Endothelial cell of umbilical vein (primary cell): ENCODE measurements at regions not wholly inside any gene's neighbourhood (a gene's known extent, or its start where the extent isn't known, plus 50 kb on each side); places are given as distances from the start of the nearest gene placed in this dataset.

ENCODE experiments used
- BruUV-seq: library from RNA; stranded (reverse); fragments of 400-500 nt; replicated peaks from 2 replicates; lab custom pipeline; 2021; lab: Mats Ljungman, UMichigan
- CTCF ChIA-PET: fragments of 300-600, 350-600 bp; sonication (Branson Sonifier 250); formaldehyde crosslinking; loops from one replicate; lab custom pipeline; 2021; ENCODE audit warnings: antibody characterized with exemption, inconsistent platforms; lab: Charles Lee
- POLR2A ChIA-PET: fragments of 300-600, 350-600 bp; sonication (Branson Sonifier 250); formaldehyde crosslinking; loops from one replicate; lab custom pipeline; 2021; ENCODE audit warnings: antibody characterized with exemption, inconsistent platforms; lab: Charles Lee
- DNase-seq: peaks from one replicate; pipeline ENCODE4 v3.0.0-alpha.2; 2011; ENCODE audit warnings: low read depth, low spot score
- FAIRE-seq: peaks from 2 replicates; lab custom pipeline; 2011; peaks lifted over from hg19 to GRCh38; lab: Jason Lieb, UNC
- H2AFZ ChIP-seq: 2 replicates; pipeline ENCODE4 v1.6.0; 2012; ENCODE audit warnings: low read depth, low read length, control low read depth, inconsistent platforms
- H3K27ac ChIP-seq: 2 replicates; pipeline ENCODE4 v1.5.1; 2011; ENCODE audit warnings: low read depth, mild to moderate bottlenecking, control low read depth, low read length, moderate library complexity; ENCODE audit not compliant: insufficient read depth
- H3K27me3 ChIP-seq, 2 experiments: 2 replicates each; pipeline versions ENCODE4 v1.6.0 to v1.6.1; 2011; ENCODE audit warnings: low read length in 2 of 2, mixed read lengths in 1 of 2; ENCODE audit not compliant: control insufficient read depth in 2 of 2, insufficient read depth in 2 of 2
- H3K36me3 ChIP-seq, 2 experiments: 2 replicates in 1 of 2; 3 replicates in 1 of 2; pipeline ENCODE4 v1.5.1; 2011; ENCODE audit warnings: low read length in 2 of 2, mild to moderate bottlenecking in 1 of 2, moderate library complexity in 1 of 2; ENCODE audit not compliant: control insufficient read depth in 2 of 2, insufficient read depth in 2 of 2; ENCODE audit errors: extremely low read depth in 1 of 2
- H3K4me1 ChIP-seq: 3 replicates; pipeline ENCODE4 v1.5.1; 2011; ENCODE audit warnings: mild to moderate bottlenecking, low read length; ENCODE audit not compliant: control insufficient read depth, insufficient read depth; ENCODE audit errors: extremely low read depth
- H3K4me2 ChIP-seq: 2 replicates; pipeline ENCODE4 v1.6.1; 2011; ENCODE audit warnings: low read length, control low read depth, mixed read lengths; ENCODE audit not compliant: insufficient read depth
- H3K4me3 ChIP-seq, 3 experiments: fragments of 200-600 bp in 1 of 3; sonication (generic), shearing (Covaris generic) in 1 of 3; replicated peaks in 1 of 3; 2 replicates each; pipeline ENCODE4 v1.5.1; 2011 to 2016; ENCODE audit warnings: control low read depth in 3 of 3, low read length in 3 of 3, mild to moderate bottlenecking in 2 of 3, inconsistent platforms in 1 of 3, low read depth in 1 of 3, moderate library complexity in 1 of 3; ENCODE audit not compliant: insufficient read depth in 1 of 3
- H3K79me2 ChIP-seq: 2 replicates; pipeline ENCODE4 v1.6.0; 2012; ENCODE audit warnings: low read length, inconsistent platforms; ENCODE audit not compliant: control insufficient read depth, insufficient read depth
- H3K9ac ChIP-seq: replicated peaks from 2 replicates; pipeline ENCODE3; 2011; ENCODE audit warnings: low read length, control low read depth; ENCODE audit not compliant: insufficient read depth; ENCODE audit errors: extremely low read depth
- H3K9me1 ChIP-seq: replicated peaks from 3 replicates; pipeline ENCODE4 v1.6.0; 2011; ENCODE audit warnings: mild to moderate bottlenecking, low read length; ENCODE audit not compliant: control insufficient read depth, insufficient read depth; ENCODE audit errors: extremely low read depth
- H3K9me3 ChIP-seq: replicated peaks from 2 replicates; pipeline ENCODE4 v1.5.1; 2012; ENCODE audit warnings: low read length, inconsistent platforms; ENCODE audit not compliant: control insufficient read depth, insufficient read depth
- H4K20me1 ChIP-seq: replicated peaks from 2 replicates; pipeline ENCODE3; 2011; ENCODE audit warnings: mild to moderate bottlenecking, low read length; ENCODE audit not compliant: control insufficient read depth, insufficient read depth; ENCODE audit errors: extremely low read depth
- CTCF ChIP-seq, 2 donors: IDR thresholded peaks; 1 replicate in 1 of 2; 2 replicates in 1 of 2; pipeline ENCODE4 v1.5.1; 2011; ENCODE audit warnings: low read length in 2 of 2, mild to moderate bottlenecking in 2 of 2, moderate library complexity in 2 of 2, control low read depth in 1 of 2, inconsistent platforms in 1 of 2, low read depth in 1 of 2; ENCODE audit not compliant: insufficient read depth in 1 of 2; ENCODE audit errors: extremely low read depth in 1 of 2
- EZH2 ChIP-seq: IDR thresholded peaks from 2 replicates; pipeline ENCODE4 v1.6.1; 2012; ENCODE audit warnings: borderline replicate concordance, low read depth, mild to moderate bottlenecking, moderate library complexity, low read length, inconsistent platforms; ENCODE audit not compliant: severe bottlenecking
- FOS ChIP-seq: IDR thresholded peaks from 2 replicates; pipeline ENCODE4 v1.6.1; 2011; ENCODE audit warnings: mild to moderate bottlenecking, low read length, moderate library complexity, borderline replicate concordance; ENCODE audit not compliant: insufficient read depth
- GATA2 ChIP-seq: IDR thresholded peaks from 2 replicates; pipeline ENCODE4 v1.7.0; 2011; ENCODE audit warnings: low read depth, mild to moderate bottlenecking, moderate library complexity, mixed read lengths, low read length; ENCODE audit not compliant: insufficient read length, insufficient read depth
- JUN ChIP-seq: IDR thresholded peaks from 2 replicates; pipeline ENCODE4 v1.6.1; 2011; ENCODE audit warnings: borderline replicate concordance, low read depth; ENCODE audit not compliant: insufficient read length, insufficient read depth
- MAX ChIP-seq: IDR thresholded peaks from 2 replicates; pipeline ENCODE4 v1.6.1; 2011; ENCODE audit not compliant: insufficient read depth, insufficient read length
- MYC ChIP-seq: IDR thresholded peaks from one replicate; pipeline ENCODE4 v1.6.1; 2011; ENCODE audit warnings: mild to moderate bottlenecking, low read depth, low read length
- POLR2A ChIP-seq: IDR thresholded peaks from 2 replicates; pipeline ENCODE4 v1.6.1; 2012; ENCODE audit warnings: low read depth, mild to moderate bottlenecking, control low read depth, low read length
- POLR2AphosphoS5 ChIP-seq: IDR thresholded peaks from 2 replicates; pipeline ENCODE4 v1.6.1; 2012; ENCODE audit warnings: low read depth, mild to moderate bottlenecking, control low read depth, low read length, moderate library complexity; ENCODE audit not compliant: insufficient read depth
- dilution Hi-C: fragments of 300-500 bp; cut with MboI; formaldehyde crosslinking; loops from one replicate; pipeline ENCODE4 v1.15.0; 2019; ENCODE audit warnings: low sequenced_read_pairs; ENCODE audit not compliant: extremely low pct_ligation_motif_present
- intact Hi-C: fragments of 100-400 bp; cut with micrococcal nuclease; formaldehyde crosslinking; loops from one replicate; pipeline ENCODE4 v1.10.0; 2022

GRCh38 chr11:92834296-92835020, 135.0 kb upstream of the MTNR1B start:
- ChIA-PET POLR2A (no interaction called here), CTCF (no interaction called here)
- no peak overlapping the region for H3K4me2 ChIP-seq
- H3K4me3 ChIP-seq, result no peak overlapping the region
- H3K9me3 ChIP-seq, result no peaks in the 10 kb centered on the region
- FAIRE-seq (no peak), DNase-seq (no peak)
- no peak overlapping the region for H2AFZ ChIP-seq
- TF ChIP-seq CTCF (IDR thresholded peaks at IDR 0.05; ENCODE audit: extremely low read depth in 1 of 2, insufficient read depth in 1 of 2, low read depth in 1 of 2, low read length in 2 of 2) (no peak), POLR2AphosphoS5 (no peak), MAX (no peak), GATA2 (no peak), MYC (no peak), FOS (no peak), POLR2A (no peak), JUN (no peak), EZH2 (no peak)
- no peaks in the 10 kb centered on the region for H3K4me1 ChIP-seq
- no peaks in the 10 kb centered on the region for H4K20me1 ChIP-seq
- H3K79me2 ChIP-seq, result no peaks in the 10 kb centered on the region
- no TSS peak for BruUV-seq
- no peaks in the 10 kb centered on the region for H3K36me3 ChIP-seq
- intact Hi-C loops (no loop called here), dilution Hi-C loops (no loop called here)
- no peaks in the 10 kb centered on the region for H3K27me3 ChIP-seq
- no peaks in the 10 kb centered on the region for H3K9me1 ChIP-seq
- H3K9ac ChIP-seq, result no peak overlapping the region
- H3K27ac ChIP-seq, result no peak overlapping the region
